Globus pallidus (tissue), 1 donor: ENCODE measurements at regions not wholly inside any gene's neighbourhood (a gene's known extent, or its start where the extent isn't known, plus 50 kb on each side); places are given as distances from the start of the nearest gene placed in this dataset.
"Not testable (repeated sequence)": the region's sequence is repeated elsewhere in the genome, so short reads cannot be mapped to it uniquely, and the experiment has no call there.

Source experiments
- DNase-seq: peaks from one replicate; pipeline ENCODE4 v3.0.0-alpha.2; 2015; ENCODE audit warnings: low spot score

DNA sequence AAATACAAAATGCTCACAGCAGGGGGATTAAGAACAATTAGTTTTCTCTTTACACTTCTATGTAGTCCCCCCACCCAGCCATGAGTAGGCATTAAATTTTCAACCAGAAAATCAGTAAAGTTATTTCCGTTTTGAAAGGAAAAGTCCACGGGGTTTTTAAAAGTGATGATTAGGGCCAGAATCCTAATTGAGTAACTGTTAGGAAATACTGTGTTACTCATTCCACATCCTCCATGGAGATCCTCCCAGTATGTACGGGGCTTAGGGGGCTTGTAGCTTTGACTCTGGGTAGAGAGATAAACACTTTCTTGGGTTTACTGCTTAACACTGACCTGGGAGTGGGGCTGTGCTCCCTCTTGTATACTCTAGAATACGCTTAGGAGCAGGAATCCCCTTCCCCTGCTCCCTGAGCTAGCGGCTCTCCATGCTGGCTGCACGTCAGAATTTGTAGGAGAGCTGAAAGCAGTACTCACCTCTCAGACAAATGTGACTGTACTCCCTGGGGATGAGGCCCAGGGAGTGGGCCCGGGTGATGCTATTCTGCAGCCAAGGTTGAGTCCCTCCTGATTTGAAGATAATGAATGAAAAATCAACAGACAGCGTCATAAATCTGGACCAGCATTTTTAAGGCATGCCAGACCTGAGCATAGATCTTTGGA, 100.5 kb downstream of the SLC4A3 start:
- no peak for DNase-seq

DNA sequence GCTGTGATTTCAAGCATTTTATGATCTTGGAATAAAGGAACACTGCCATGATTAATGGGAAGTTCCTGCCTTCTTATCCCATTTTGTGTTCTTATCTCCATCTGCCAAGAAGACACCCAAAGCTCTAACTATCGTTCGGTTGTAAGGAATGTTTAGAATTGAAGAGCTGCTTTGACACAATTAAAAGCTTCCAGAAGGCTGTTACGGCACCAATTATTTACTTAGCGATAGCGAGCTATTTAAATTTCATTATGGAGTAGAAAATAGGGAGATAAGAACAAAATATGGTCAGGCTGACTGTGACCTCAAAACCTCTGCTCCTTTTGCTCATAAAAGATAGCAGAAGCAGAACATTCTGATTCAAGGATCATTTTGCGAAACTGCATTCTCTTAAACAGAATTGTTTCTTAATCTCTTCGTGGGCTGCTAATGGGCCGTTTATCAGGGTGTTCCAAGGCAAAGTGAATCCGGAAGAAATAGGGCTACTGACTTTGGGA, 101.6 kb downstream of the SLC4A3 start:
- no peak for DNase-seq

DNA sequence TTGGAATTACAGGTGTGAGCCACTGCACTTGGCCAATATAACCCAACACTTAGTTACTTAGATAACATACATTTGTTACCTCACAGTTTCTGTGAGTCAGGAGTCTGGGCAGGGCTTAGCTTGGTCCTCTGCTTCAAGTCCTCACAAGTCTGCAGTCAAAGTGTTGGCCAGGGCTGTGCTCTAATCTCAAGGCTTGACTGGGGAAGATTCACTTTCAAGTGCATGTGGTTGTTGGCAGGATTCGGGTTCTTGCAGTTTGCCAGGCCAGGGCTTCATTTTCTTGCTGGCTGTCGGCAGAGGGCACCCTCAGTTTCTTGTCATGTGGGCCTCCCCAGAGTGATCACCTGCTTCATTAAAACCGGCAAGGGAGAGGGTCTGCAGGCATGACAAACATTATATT, 103.7 kb downstream of the SLC4A3 start:
- no peak for DNase-seq

DNA sequence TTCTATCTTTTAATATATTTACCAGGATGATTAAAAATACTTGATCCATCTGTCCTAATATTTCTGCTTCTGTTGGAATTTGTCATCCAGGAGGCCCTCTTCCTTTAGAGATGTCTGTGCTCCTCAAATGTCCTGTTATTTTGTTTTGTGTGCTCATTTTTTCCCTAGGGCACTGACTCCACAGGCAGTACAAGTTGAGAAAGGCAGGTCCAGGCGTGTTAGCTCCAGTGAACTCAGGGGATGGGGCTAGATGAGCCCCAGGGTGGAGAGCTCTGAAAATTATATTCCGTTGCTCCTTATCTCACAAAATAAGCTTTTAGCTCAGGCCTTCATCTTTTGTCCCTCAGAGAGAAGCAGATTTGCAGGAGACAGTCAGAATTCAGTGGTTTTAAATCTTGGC, 105.7 kb downstream of the SLC4A3 start:
- no peak for DNase-seq

DNA sequence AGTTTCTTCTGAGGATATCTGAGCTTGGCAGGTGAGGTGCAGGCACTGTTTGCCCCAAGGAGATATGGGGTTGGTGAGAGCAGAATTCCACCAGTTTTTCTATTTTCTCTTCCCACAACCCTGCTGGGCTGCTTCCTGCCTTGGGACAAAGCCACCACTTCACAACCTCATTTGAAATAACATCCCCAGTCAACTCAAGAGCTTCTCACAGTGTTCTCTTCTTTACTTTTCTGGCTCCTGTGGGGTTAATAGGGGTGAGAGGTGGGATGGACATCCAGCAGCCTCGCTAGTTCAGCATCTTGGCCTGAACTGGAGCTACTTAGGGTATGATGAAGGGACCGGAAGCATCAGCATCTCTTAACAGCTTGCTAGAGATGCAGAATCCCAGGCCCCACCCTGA, 106.3 kb downstream of the SLC4A3 start:
- no peak for DNase-seq

DNA sequence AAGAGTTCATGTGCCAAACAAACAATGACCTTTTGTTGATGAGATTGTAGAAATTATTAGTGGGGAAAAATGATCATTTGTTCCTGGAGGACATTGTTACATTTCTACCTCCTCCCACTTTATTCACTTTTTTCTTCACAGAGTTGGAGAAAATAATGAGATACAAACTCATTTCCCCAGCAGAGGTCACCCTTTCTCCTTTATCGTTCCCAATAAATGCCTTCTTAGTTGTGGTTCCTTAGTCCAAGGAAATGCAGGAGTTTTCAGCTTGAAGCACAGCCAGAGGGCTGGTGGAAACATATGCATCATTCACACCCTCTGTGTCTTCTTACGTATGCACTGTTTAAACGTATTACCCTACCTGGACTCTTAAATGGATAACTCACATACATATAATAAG, 108.8 kb downstream of the SLC4A3 start:
- DNase-seq, result peak; percentile 36

DNA sequence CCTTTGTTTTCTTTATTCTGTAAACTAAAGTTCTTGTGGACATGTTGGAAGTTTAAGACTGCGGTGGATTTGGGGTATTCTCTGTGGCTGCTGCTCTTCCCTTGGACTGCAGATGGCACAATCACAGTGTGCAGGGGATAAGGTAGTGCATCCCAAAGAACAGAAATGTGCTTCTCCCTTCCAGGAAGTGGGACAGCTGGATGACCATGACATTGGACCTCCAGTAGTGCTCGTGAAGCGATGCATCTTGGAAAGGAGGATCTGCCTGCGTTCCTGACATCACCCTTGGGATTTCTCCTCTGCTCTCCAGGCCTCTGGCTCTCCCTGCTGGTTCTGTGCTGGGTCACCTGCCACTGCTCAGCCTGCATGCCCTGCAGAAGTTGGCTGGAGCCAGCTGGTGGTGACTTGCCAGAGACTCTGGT, 109.9 kb downstream of the SLC4A3 start:
- no peak for DNase-seq

DNA sequence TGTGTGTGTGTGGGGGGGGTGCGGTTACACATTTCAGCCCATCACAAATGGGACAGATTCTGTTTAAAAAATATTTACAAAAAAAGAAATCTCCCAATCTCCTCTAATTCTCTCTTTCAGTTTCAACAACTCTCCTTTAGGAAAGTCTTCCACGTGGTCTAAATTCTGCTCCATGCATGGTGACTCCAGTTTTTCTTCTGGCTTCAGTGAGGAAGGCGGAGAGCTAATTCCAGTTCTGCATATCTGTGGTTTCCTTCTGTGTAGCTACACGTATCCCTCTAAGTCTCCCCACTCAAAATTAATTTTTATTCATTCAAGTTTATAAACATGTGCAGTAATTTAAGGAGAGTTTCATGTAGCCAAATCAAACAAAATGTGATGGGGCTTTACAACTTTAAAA, 111.6 kb downstream of the SLC4A3 start:
- no peak for DNase-seq

DNA sequence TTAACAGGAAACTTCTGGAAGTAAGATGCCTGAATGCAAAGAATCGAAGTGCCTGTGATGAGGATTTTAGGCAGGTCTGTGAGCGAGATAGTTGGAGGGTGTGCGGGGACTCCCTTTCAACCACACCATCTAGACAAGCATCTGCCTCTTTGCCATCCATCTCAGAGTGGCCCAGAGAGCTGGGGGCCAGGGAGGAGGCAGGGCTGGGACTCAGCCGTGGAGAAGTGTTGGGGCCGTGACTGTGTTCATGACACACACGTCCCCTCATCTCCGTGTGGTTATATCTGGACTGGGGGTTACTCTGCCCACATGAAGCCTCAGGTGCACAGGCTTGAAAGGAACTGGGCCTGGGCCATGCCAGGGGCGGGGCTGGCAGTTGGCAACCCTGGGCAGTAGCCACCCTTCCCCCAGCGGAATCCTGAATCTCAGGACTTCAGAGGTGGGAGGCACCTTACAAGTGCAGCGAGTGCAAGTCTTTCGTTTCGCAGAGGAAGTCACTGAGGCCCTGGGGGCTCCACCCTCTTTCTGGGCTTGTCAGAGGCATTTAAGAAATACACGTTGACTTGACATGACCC, 112.5 kb downstream of the SLC4A3 start:
- no peak for DNase-seq

DNA sequence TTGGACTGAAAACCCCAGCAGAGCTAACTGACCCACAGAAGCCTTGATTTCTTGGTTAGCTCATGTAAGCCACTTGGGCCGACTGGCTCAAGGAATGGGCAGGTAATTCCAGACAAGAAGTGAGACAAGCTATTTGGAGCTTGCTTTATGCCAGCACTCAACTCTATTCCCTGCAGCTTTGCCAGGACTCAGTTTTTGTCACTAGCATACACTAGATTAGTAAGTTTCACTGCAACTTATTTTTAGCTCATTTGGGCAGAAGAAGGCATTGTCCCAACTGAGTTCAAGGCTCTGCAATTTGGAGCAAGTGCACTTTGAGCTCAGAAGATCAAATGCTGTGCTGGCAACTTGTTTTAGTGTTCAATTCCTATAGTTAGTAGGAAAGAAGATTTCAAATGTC, 116.1 kb downstream of the SLC4A3 start:
- no peak for DNase-seq

DNA sequence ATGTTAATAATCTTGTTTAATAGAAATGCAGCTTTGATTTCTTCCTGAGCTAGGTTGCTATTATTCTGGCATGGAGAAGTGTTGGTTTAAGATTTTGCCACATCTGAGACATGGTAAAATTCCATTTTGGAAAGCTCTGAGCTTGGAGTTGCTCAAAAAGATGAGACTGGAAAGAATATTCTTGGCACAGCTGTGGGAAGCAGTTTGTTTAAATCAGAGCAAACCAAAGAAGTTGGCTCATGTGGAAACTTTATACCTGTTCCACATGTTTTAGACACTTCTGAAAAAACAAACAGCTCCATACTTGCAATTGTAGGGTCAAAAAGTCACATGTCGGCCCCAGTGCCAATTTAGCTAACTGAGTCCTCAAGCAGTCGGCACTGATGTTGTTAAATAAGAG, 116.6 kb downstream of the SLC4A3 start:
- no peak for DNase-seq

DNA sequence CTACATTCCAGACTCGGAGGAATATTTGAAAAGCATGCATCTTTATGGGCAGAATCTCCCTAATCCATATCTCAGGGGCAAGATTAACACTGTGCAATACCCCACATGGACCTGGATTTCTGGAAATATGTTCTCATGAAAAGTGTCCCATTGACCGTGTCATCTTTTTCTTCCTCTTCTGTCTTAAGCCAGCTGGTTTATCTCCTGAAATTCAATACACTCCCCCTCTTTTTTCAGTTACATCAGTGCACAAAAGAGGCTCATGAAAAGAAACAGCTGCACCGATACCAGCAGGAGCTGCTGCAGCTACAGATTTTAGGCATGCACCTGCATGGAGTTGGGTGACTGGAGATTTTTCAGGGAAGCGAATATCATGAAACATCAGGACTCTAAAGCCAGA, 117.2 kb downstream of the SLC4A3 start:
- no peak for DNase-seq

DNA sequence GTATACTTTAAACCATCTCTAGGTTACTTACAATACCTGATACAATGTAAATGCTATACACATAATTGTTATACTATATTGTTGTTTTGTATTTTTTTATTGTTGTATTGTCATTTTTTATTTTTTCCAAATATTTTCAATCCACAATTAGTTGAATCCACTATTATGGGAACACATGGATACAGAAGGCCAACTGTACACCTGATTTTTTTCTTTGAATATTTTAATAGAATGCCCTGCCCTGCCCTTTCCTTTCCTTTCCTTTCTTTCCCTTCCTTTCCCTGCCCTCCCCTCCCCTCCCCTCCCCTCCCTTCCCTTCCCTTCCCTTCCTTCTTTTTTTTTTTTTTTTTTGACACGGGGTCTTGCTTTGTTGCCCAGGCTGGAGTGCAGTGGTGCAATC, 120.2 kb downstream of the SLC4A3 start:
- no peak for DNase-seq

DNA sequence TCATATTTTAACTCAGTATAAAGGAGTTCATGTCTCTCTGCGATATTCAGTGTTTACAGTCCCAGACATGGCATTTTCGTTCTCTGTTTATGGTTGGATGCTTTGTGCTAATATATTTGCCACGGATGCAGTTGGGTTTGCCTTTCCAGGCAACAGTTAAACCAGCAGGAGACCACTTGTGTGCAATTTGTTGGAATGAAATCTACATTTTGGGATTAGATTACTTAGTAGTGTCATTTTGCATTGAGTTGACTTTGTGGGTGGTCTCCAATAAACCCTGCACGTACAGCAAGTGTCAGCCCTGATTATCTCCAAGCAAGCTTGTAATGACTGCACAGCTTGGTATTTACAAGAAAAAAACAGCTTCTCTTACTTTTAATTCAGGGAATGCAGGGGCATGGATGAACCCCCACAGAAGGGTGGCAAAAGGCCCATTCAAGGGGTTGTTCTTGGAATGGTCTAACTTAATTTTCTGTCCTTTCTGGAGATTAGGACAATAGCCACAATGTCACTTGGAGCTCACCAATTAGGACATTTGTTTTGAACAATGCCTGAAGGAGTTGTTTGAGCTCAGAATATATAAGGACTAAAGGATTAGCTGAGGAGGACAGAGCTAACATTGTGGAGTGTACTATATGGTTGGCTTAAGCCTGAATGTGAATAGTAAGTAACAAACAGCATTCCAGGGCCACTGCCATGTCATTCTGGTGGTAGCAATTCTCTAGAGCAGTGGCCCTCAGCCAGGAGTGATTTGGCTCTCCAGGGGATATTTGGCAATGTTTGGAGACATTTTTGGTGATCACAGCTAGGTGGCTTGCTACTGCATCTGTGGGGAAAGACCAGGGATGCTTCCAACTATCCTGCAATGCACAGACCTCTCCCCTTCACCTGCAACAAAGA, 121.5 kb downstream of the SLC4A3 start:
- DNase-seq, result no peak

DNA sequence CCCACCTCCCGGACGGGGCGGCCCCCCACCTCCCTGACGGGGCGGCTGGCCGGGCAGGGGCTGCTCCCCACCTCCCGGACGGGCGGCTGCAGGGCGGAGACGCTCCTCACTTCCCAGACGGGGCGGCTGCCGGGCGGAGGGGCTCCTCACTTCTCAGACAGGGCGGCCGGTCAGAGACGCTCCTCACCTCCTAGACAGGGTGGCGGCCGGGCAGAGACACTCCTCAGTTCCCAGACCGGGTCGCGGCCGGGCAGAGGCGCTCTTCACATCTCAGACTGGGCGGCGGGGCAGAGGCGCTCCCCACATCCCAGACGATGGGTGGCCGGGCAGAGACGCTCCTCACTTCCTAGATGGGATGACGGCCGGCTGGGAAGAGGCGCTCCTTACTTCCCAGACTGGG, 123.7 kb downstream of the SLC4A3 start:
- DNase-seq, result not testable (repeated sequence)

DNA sequence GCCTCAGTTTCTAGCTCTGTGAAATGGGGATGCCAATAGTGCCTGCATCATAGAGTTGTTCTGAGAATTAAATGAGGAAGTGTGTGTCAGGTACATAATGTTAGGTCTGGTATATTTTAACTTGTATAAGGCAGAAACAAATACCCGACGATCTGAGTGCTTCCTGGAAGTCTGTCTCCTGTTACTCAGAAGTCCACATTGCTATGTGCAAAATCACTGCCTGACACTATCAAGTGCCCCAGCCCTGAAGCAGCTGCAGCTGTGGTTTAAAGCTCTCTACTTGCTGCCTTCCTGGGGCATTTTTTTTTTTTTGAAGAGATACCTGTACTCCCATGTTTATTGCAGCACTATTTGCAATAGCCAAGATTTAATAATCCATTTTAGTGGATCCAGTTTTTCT, 125.3 kb downstream of the SLC4A3 start:
- DNase-seq, result no peak

DNA sequence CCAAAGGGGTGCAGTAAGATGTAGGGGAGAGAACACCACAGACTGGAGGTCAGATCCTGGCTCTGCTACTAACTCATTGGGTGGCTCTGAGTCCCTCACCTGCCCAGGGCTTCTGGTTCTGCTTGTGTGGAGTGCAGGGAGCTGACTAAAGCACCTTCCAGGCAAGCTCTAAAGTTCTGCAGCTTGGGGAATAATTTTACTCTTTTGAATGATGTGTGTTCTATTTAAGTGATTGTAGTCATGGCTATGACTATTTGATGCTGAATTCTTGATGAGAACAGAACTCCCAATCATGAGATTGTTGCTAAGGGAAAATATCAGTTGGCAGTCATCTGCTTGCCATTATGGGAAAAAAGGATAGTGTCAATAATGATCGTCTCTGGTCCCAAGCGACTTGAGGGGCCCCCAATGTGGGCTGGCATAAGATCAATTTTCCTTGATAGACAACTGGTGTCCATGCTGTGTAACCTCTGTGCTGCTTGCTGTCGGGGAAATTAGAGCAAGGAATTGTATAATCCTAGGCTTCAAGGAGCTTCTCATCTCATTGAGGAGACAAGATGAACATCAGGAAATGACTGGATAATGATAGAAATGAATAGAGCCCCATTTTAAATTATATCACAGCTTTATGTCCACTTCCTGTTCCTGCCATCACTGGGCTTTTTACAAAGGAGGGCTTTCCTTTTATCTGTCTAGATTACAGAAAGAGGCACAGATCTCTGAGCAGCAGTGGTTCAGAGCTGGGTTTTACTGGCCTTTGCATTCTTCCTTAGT, 131.7 kb downstream of the SLC4A3 start:
- no peak for DNase-seq

DNA sequence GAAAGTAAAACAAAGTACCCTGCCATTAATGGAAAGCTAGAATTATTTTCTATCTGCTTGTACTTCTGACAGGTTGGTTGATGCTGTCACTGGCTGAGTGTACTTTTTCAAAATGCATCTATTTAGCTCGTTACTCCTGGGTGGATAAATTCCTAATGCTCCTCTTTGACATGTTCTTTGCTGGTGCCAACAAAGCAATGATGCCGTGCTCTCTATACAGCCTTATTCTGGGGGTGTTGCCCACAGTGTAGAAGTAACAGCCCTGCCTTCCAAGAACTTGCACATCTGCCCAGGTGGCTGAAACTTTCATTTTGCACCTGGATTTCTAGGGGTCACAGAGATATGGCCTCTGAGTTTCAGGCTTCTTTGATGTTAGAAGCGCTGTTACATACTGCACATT, 132.4 kb downstream of the SLC4A3 start:
- no peak for DNase-seq

DNA sequence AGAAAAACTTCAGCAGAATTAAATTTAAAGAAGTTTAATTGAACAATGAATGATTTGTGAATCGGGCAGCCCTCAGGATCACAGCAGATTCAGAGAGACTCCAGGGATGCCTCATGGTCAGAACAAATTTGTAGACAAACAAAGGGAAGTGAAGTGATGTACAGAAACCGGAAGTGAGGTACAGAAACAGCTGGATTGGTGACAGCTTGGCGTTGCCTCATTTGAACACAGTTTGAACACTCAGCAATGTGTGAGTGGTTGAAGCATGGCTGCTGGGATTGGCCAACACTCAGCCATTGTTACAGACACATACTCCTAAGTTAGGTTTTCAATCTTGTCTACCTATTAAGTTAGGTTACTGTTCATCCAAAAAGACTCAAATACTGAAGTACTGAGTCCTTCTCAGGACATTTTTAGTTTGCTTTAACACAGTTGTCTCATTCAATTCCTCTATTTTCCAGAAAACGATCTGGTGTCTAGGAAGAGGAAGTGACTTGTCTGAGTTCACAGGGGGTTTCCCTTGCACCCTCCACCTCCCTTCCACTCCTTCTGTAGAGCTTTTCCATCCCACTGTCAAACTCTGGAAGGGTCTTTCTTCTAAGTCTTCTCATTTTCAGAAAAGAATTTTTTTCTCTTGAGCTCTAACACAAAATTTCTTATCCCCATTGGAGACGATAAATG, 137.9 kb downstream of the SLC4A3 start:
- DNase-seq, result no peak

DNA sequence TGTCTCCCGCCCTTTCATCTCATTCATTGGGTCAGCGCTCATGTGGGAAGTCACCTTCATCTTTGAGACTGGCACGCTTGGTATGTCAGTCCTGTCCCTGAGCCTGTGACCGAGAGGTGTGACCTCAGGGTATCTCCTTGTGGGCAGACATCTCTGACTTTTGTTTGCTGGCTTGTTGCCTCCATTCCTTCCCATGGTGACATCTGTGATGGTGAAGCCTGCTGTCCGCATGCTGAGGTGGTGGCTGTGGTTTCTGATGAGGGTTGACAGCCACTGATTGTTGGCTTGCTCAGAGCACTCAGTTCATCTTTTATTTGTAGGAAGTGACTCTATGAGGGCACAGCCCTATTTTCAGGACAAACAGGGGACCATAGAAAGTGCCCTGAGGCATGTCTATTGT, 139.2 kb downstream of the SLC4A3 start:
- no peak for DNase-seq

DNA sequence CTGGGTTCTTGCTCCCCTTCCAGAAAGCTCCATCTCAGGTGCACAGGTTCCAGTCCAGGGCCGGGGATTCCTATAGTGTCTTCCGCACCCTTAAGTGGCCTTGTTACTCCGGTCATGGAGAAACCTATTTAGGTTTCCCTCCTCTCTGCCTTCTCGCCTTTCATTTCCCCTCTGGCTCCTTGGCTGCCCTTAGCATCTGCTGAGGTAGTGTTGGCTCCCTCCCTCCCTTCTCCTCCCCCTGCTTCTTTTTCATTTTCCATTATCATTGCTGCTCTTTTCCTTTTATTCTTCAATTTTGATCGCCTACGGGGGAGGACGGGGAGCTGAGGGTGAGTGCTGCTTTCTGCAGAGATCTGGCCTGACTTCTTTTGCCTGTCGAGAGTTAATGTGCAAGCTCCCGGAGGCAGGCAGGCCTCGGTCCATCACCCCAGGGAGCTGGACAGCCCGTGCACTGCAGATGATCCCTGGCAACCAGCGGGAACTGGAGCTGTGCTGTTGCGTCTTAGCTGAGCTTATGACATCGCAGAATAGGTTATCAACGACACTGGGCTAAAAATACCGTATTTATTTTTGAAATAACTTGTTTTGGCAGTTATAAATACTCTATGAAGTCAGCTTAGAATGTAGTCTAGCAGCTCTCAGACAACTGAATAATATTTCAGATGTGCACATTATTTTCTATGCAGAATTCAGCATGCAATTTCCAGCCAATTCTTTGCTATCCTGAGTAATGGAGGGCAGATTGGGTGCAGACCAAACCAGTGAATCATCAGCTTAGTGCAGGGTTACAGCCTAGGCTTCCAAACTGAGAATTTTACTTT, 141.9 kb downstream of the SLC4A3 start:
- DNase-seq, result no peak
